Keratinocyte (primary cell): ENCODE measurements at regions not wholly inside any gene's neighbourhood (a gene's known extent, or its start where the extent isn't known, plus 50 kb on each side); places are given as distances from the start of the nearest gene placed in this dataset.
A peak's percentile ranks its signal among the peaks of the same experiment; 100 is the strongest.

Experiments used
- DNase-seq: peaks from one replicate; pipeline ENCODE4 v3.0.0-alpha.2; 2011; ENCODE audit warnings: low read depth, missing footprints, low spot score
- FAIRE-seq: peaks from 2 replicates; lab custom pipeline; 2011; peaks lifted over from hg19 to GRCh38; lab: Jason Lieb, UNC
- H2AFZ ChIP-seq: 2 replicates; pipeline ENCODE4 v1.6.0; 2012; ENCODE audit warnings: low read length, control low read depth, inconsistent platforms; ENCODE audit not compliant: control insufficient read depth
- H3K27ac ChIP-seq: 2 replicates; pipeline ENCODE4 v1.5.1; 2011; ENCODE audit warnings: low read length; ENCODE audit not compliant: control insufficient read depth, insufficient read depth
- H3K27me3 ChIP-seq: 3 replicates; pipeline ENCODE4 v1.6.0; 2011; ENCODE audit warnings: low read length; ENCODE audit not compliant: control insufficient read depth, insufficient read depth; ENCODE audit errors: extremely low read depth
- H3K36me3 ChIP-seq, 2 experiments: 2 replicates in 1 of 2; 3 replicates in 1 of 2; pipeline ENCODE4 v1.5.1; 2011; ENCODE audit warnings: low read length in 2 of 2, mild to moderate bottlenecking in 1 of 2; ENCODE audit not compliant: control insufficient read depth in 2 of 2, insufficient read depth in 2 of 2; ENCODE audit errors: extremely low read depth in 1 of 2
- H3K4me1 ChIP-seq: 3 replicates; pipeline ENCODE4 v1.5.1; 2011; ENCODE audit warnings: low read length; ENCODE audit not compliant: control insufficient read depth, insufficient read depth; ENCODE audit errors: extremely low read depth
- H3K4me2 ChIP-seq: 3 replicates; pipeline ENCODE4 v1.6.0; 2011; ENCODE audit warnings: low read depth, low read length; ENCODE audit not compliant: control insufficient read depth, insufficient read depth; ENCODE audit errors: extremely low read depth
- H3K4me3 ChIP-seq, 3 experiments: fragments of 200-600 bp in 1 of 3; sonication (generic) in 1 of 3; 2 replicates in 2 of 3; 3 replicates in 1 of 3; pipeline ENCODE4 v1.5.1; 2011 to 2016; ENCODE audit warnings: low read length in 3 of 3, mild to moderate bottlenecking in 3 of 3, control low read depth in 2 of 3, inconsistent platforms in 1 of 3, low read depth in 1 of 3, mixed read lengths in 1 of 3, mixed run types in 1 of 3, moderate library complexity in 1 of 3; ENCODE audit not compliant: control insufficient read depth in 2 of 3, insufficient read depth in 2 of 3; ENCODE audit errors: extremely low read depth in 1 of 3
- H3K79me2 ChIP-seq: 2 replicates; pipeline ENCODE4 v1.6.0; 2012; ENCODE audit warnings: low read length; ENCODE audit not compliant: control insufficient read depth, insufficient read depth
- H3K9ac ChIP-seq: 3 replicates; pipeline ENCODE4 v1.6.0; 2011; ENCODE audit warnings: low read length; ENCODE audit not compliant: control insufficient read depth, insufficient read depth; ENCODE audit errors: extremely low read depth
- H3K9me1 ChIP-seq: 3 replicates; pipeline ENCODE4 v1.6.0; 2011; ENCODE audit warnings: low read length; ENCODE audit not compliant: control insufficient read depth, insufficient read depth; ENCODE audit errors: extremely low read depth
- H3K9me3 ChIP-seq: 2 replicates; pipeline ENCODE4 v1.5.1; 2012; ENCODE audit warnings: low read depth, low read length; ENCODE audit not compliant: control insufficient read depth
- H4K20me1 ChIP-seq: 3 replicates; pipeline ENCODE4 v1.6.0; 2011; ENCODE audit warnings: low read length; ENCODE audit not compliant: control insufficient read depth, insufficient read depth; ENCODE audit errors: extremely low read depth
- EZH2 ChIP-seq: IDR thresholded peaks from one replicate; pipeline ENCODE4 v1.6.1; 2012; ENCODE audit warnings: inconsistent platforms, mild to moderate bottlenecking, low read length, moderate library complexity
- dilution Hi-C: fragments of 300-500 bp; cut with MboI; formaldehyde crosslinking; loops from one replicate; pipeline ENCODE4 v1.7.0; 2020; ENCODE audit warnings: low sequenced_read_pairs; ENCODE audit not compliant: extremely low pct_ligation_motif_present
- TF ChIP-seq, protein P1 (sequence below), 3 experiments: IDR thresholded peaks in 1 of 3; conservative IDR thresholded peaks in 1 of 3; optimal IDR thresholded peaks in 1 of 3; 2 replicates in 2 of 3; 3 replicates in 1 of 3; pipeline versions ENCODE3 to v1.5.1; 2011; ENCODE audit warnings: low read length in 3 of 3, mild to moderate bottlenecking in 3 of 3, moderate library complexity in 2 of 3, control low read depth in 1 of 3, inconsistent platforms in 1 of 3; ENCODE audit not compliant: insufficient read depth in 2 of 3; ENCODE audit errors: extremely low read depth in 1 of 3

DNA sequence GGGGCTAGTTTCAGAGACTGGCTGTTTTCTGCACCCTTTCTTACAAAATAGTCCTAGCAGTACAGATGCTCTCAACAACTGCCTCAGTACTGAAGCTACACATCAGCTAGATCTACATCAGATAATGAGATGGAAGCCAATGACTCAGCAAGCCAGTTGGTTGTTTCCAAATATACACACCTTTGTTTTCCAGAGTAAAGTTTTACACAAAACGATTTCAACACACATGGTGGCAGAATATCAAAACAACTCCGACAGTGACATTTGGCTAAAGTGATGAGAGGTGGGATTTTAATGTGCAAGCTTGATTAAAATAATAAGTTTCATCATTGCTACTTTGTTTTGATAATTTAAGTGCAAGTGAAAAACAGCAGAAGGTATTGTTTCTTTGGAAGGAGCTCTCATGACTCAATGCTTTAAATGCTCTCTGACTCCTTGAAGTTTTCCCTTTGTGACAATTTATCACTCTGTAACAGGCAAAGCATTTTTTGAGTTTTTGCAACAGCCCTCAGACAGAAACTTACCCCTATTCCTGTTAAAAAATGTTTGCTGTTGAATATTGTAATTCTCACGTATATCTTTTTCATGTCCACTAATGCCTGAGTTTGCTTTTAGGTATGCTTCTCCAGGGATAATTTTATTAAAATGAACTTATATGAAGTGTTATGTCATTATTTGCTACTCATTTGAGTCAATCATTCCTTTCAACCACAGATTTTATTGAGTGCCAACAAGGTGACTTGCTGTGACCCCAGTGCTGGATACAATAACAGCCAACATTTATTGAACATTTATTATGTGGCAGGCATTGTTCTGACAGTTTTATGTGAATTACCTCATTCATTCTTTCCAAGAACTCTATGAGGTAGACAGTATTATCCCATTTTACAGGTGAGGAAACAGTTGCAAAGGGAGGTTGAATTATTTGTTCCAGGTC lies 882.0 kb downstream of the TFAP2A start:
- Histone ChIP-seq H3K9me1 (no peaks in the 10 kb centered on the region), H3K4me3 (no peak overlapping the region), H3K27me3 (no peaks in the 10 kb centered on the region), H2AFZ (peak overlapping the region; percentile 50), H4K20me1 (no peaks in the 10 kb centered on the region), H3K4me2 (peak overlapping the region; percentile 20), H3K9ac (no peak overlapping the region), H3K4me1 (peaks cover 11% of the 10 kb centered on the region), H3K9me3 (no peaks in the 10 kb centered on the region), H3K36me3 (no peaks in the 10 kb centered on the region), H3K79me2 (no peaks in the 10 kb centered on the region), H3K27ac (no peak overlapping the region)
- DNase-seq: no peak
- dilution Hi-C loops: no loop called here
- FAIRE-seq: peak; percentile 84
- no peak for TF ChIP-seq EZH2
- TF ChIP-seq, protein P1, sequence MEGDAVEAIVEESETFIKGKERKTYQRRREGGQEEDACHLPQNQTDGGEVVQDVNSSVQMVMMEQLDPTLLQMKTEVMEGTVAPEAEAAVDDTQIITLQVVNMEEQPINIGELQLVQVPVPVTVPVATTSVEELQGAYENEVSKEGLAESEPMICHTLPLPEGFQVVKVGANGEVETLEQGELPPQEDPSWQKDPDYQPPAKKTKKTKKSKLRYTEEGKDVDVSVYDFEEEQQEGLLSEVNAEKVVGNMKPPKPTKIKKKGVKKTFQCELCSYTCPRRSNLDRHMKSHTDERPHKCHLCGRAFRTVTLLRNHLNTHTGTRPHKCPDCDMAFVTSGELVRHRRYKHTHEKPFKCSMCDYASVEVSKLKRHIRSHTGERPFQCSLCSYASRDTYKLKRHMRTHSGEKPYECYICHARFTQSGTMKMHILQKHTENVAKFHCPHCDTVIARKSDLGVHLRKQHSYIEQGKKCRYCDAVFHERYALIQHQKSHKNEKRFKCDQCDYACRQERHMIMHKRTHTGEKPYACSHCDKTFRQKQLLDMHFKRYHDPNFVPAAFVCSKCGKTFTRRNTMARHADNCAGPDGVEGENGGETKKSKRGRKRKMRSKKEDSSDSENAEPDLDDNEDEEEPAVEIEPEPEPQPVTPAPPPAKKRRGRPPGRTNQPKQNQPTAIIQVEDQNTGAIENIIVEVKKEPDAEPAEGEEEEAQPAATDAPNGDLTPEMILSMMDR (optimal IDR thresholded peaks at IDR 0.05 in 1 of 3, IDR thresholded peaks at IDR 0.05 in 1 of 3, conservative IDR thresholded peaks at IDR 0.05 in 1 of 3; ENCODE audit: extremely low read depth in 1 of 3, insufficient read depth in 2 of 3, low read length in 3 of 3): no peak

DNA sequence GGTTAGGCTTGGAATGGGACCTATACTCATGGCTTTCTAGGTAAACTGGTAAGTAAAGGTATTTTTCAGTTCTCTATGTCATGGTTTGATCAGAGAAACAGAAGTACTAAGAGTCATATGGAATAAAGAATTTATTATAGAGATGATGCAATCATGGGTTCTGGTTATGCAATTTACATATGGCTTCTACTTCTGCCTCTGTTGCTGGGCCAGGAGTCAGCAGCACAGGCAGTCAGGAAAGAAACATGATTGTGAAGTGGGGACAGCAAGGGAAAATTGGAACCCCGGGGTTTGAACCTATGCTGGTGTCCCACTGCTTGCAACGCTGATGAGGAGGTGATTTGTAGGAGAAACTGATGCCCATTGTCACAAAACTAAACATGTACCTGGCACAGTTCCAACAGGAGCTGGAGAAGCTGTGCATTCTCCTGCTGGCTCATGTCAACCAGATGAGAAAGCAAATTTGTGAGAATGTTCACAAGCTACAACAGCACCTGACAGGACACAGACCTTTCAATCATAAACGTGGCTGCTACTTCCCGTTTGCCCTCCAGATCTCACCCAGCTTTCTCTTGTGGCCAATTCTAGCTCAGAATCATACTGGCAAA lies 887.1 kb downstream of the TFAP2A start:
- dilution Hi-C loops: no loop called here
- no peaks in the 10 kb centered on the region for H3K36me3 ChIP-seq
- DNase-seq (no peak), FAIRE-seq (no peak)
- no peaks in the 10 kb centered on the region for H3K9me3 ChIP-seq
- no peak overlapping the region for H3K9ac ChIP-seq
- H4K20me1 ChIP-seq: no peaks in the 10 kb centered on the region
- TF ChIP-seq EZH2: no peak
- TF ChIP-seq, protein P1 (optimal IDR thresholded peaks at IDR 0.05 in 1 of 3, IDR thresholded peaks at IDR 0.05 in 1 of 3, conservative IDR thresholded peaks at IDR 0.05 in 1 of 3; ENCODE audit: extremely low read depth in 1 of 3, insufficient read depth in 2 of 3, low read length in 3 of 3): no peak
- no peak overlapping the region for H3K27ac ChIP-seq
- H3K4me1 ChIP-seq: peaks cover 19% of the 10 kb centered on the region
- H2AFZ ChIP-seq: peak overlapping the region; percentile 58
- H3K4me3 ChIP-seq: no peak overlapping the region
- no peaks in the 10 kb centered on the region for H3K79me2 ChIP-seq
- no peaks in the 10 kb centered on the region for H3K9me1 ChIP-seq
- H3K4me2 ChIP-seq: no peak overlapping the region
- H3K27me3 ChIP-seq: no peaks in the 10 kb centered on the region
